HepG2 (cell line): ENCODE measurements at regions not wholly inside any gene's neighbourhood (a gene's known extent, or its start where the extent isn't known, plus 50 kb on each side); places are given as distances from the start of the nearest gene placed in this dataset.

Experiments used
- ARID2 ChIP-seq: sonication (generic); formaldehyde crosslinking; IDR thresholded peaks from 2 replicates; pipeline ENCODE4 v1.8.1; 2022; ENCODE audit warnings: mild to moderate bottlenecking, missing genetic modification reagents, borderline replicate concordance
- HOXA9 ChIP-seq: sonication (generic); formaldehyde crosslinking; IDR thresholded peaks from 2 replicates; pipeline ENCODE4 v1.8.1; 2022; ENCODE audit warnings: missing genetic modification reagents, mild to moderate bottlenecking, moderate library complexity, borderline replicate concordance
- JARID2 ChIP-seq: sonication (generic); formaldehyde crosslinking; IDR thresholded peaks from 2 replicates; pipeline ENCODE4 v1.8.1; 2023; ENCODE audit warnings: missing genetic modification reagents, inconsistent platforms; ENCODE audit not compliant: insufficient replicate concordance
- NCOA5 ChIP-seq: sonication (generic); formaldehyde crosslinking; IDR thresholded peaks from 2 replicates; pipeline ENCODE4 v1.4.0; 2020; ENCODE audit warnings: missing genetic modification reagents
- PHF5A ChIP-seq: IDR thresholded peaks from one replicate; pipeline ENCODE4 v1.6.1; 2018; ENCODE audit warnings: low read depth, missing genetic modification reagents; ENCODE audit not compliant: unreplicated experiment
- PITX1 ChIP-seq: sonication (generic); formaldehyde crosslinking; IDR thresholded peaks from 2 replicates; pipeline ENCODE4 v1.5.1; 2020; ENCODE audit warnings: mild to moderate bottlenecking, missing genetic modification reagents
- PPARG ChIP-seq: conservative IDR thresholded peaks from 2 replicates; pipeline ENCODE4 v1.6.1; 2016; ENCODE audit warnings: missing biosample characterization, missing genetic modification reagents
- RNF219 ChIP-seq: sonication (generic); formaldehyde crosslinking; IDR thresholded peaks from 2 replicates; pipeline ENCODE4 v1.5.0; 2020; ENCODE audit warnings: mild to moderate bottlenecking, missing genetic modification reagents
- RXRA ChIP-seq: sonication (generic); formaldehyde crosslinking; IDR thresholded peaks from 2 replicates; pipeline ENCODE4 v1.5.1; 2020; ENCODE audit warnings: missing genetic modification reagents
- SAP130 ChIP-seq: IDR thresholded peaks from 2 replicates; pipeline ENCODE4 v1.6.1; 2016; ENCODE audit warnings: low read depth
- ZBTB42 ChIP-seq: sonication (generic); formaldehyde crosslinking; IDR thresholded peaks from 2 replicates; pipeline ENCODE4 v1.5.0; 2020; ENCODE audit warnings: mild to moderate bottlenecking, missing genetic modification reagents
- ZNF335 ChIP-seq: sonication (generic); formaldehyde crosslinking; IDR thresholded peaks from 2 replicates; pipeline ENCODE4 v1.4.0; 2020; ENCODE audit warnings: missing genetic modification reagents
- ZNF337 ChIP-seq: sonication (generic); formaldehyde crosslinking; IDR thresholded peaks from 2 replicates; pipeline ENCODE4 v1.5.1; 2020; ENCODE audit warnings: missing genetic modification reagents, low read depth, mild to moderate bottlenecking, borderline replicate concordance
- ZNF382 ChIP-seq: sonication (generic); formaldehyde crosslinking; IDR thresholded peaks from 2 replicates; pipeline ENCODE4 v1.5.0; 2020; ENCODE audit warnings: missing genetic modification reagents, mild to moderate bottlenecking, borderline replicate concordance
- ZNF430 ChIP-seq: sonication (generic); formaldehyde crosslinking; IDR thresholded peaks from 2 replicates; pipeline ENCODE4 v1.9.0; 2021; ENCODE audit warnings: mild to moderate bottlenecking, missing genetic modification reagents
- ZNF567 ChIP-seq: sonication (generic); formaldehyde crosslinking; IDR thresholded peaks from 2 replicates; pipeline ENCODE4 v1.8.1; 2023; ENCODE audit warnings: mild to moderate bottlenecking, missing genetic modification reagents, borderline replicate concordance
- ZNF609 ChIP-seq: sonication (generic); formaldehyde crosslinking; IDR thresholded peaks from 2 replicates; pipeline ENCODE4 v1.4.0; 2020; ENCODE audit warnings: mild to moderate bottlenecking, missing genetic modification reagents, borderline replicate concordance
- ZSCAN29 ChIP-seq: sonication (generic); formaldehyde crosslinking; conservative IDR thresholded peaks from 2 replicates; pipeline ENCODE4 v1.4.0; 2020; ENCODE audit warnings: mild to moderate bottlenecking, missing genetic modification reagents
- TF ChIP-seq, protein P1 (sequence below): sonication (generic); formaldehyde crosslinking; IDR thresholded peaks from 2 replicates; pipeline ENCODE4 v1.9.0; 2021; ENCODE audit warnings: missing genetic modification reagents, borderline replicate concordance
- TF ChIP-seq, protein P2 (sequence below): sonication (generic); formaldehyde crosslinking; conservative IDR thresholded peaks from 2 replicates; pipeline ENCODE4 v1.5.0; 2020; ENCODE audit warnings: missing genetic modification reagents

DNA sequence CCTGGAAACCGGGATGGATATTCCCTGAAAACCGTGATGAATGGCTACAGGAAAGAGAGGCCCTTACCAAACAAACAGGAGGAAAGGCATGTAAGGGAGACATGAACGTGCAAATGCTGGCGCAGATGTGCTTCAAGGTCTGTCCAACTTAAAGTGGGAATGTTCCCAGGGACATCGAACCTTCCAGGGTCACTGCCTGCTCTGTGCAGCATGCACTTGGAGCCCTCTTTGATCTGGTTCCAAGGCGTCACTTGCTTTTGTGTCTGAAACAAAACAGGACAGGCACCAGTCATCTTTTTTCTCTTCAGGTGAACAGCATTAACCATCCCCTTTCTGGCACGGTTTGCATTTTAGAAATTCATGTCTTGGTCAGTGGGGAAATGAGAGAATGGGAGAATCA, 479.4 kb downstream of the RASEF start (continued):
- no peak for TF ChIP-seq ZNF567 (CRISPR knock-in tag)
- peak; percentile 47; the same call in 1 of the 2 replicates for TF ChIP-seq ZNF335 (CRISPR knock-in tag)
- peak; percentile 62; the same call in 1 of the 2 replicates for TF ChIP-seq SAP130 (CRISPR knock-in tag)
- TF ChIP-seq ZBTB42 (CRISPR knock-in tag), result no peak
- peak; percentile 84; the same call in 1 of the 2 replicates for TF ChIP-seq RXRA (CRISPR knock-in tag)
- TF ChIP-seq HOXA9 (CRISPR knock-in tag), result no peak
- no peak for TF ChIP-seq NCOA5 (CRISPR knock-in tag)
- no peak for TF ChIP-seq ZNF430 (CRISPR knock-in tag)
- TF ChIP-seq, protein P1, sequence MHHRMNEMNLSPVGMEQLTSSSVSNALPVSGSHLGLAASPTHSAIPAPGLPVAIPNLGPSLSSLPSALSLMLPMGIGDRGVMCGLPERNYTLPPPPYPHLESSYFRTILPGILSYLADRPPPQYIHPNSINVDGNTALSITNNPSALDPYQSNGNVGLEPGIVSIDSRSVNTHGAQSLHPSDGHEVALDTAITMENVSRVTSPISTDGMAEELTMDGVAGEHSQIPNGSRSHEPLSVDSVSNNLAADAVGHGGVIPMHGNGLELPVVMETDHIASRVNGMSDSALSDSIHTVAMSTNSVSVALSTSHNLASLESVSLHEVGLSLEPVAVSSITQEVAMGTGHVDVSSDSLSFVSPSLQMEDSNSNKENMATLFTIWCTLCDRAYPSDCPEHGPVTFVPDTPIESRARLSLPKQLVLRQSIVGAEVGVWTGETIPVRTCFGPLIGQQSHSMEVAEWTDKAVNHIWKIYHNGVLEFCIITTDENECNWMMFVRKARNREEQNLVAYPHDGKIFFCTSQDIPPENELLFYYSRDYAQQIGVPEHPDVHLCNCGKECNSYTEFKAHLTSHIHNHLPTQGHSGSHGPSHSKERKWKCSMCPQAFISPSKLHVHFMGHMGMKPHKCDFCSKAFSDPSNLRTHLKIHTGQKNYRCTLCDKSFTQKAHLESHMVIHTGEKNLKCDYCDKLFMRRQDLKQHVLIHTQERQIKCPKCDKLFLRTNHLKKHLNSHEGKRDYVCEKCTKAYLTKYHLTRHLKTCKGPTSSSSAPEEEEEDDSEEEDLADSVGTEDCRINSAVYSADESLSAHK (CRISPR knock-in tag), result no peak
- TF ChIP-seq ZNF337 (CRISPR knock-in tag), result no peak
- no peak for TF ChIP-seq RNF219 (CRISPR knock-in tag)
- no peak for TF ChIP-seq PHF5A (CRISPR knock-in tag)
- TF ChIP-seq PITX1 (CRISPR knock-in tag), result no peak
- TF ChIP-seq ZNF382 (CRISPR knock-in tag), result no peak
- no peak for TF ChIP-seq ZSCAN29
- peak; percentile 47; the same call in 1 of the 2 replicates for TF ChIP-seq ZNF609 (CRISPR knock-in tag)
- TF ChIP-seq ARID2 (CRISPR knock-in tag), result no peak
- TF ChIP-seq, protein P2, sequence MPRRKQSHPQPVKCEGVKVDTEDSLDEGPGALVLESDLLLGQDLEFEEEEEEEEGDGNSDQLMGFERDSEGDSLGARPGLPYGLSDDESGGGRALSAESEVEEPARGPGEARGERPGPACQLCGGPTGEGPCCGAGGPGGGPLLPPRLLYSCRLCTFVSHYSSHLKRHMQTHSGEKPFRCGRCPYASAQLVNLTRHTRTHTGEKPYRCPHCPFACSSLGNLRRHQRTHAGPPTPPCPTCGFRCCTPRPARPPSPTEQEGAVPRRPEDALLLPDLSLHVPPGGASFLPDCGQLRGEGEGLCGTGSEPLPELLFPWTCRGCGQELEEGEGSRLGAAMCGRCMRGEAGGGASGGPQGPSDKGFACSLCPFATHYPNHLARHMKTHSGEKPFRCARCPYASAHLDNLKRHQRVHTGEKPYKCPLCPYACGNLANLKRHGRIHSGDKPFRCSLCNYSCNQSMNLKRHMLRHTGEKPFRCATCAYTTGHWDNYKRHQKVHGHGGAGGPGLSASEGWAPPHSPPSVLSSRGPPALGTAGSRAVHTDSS, result no peak
- TF ChIP-seq JARID2 (CRISPR knock-in tag), result no peak
- peak; percentile 65 for TF ChIP-seq PPARG (CRISPR knock-in tag)
